ENCODE measurements at regions not wholly inside any gene's neighbourhood (a gene's known extent, or its start where the extent isn't known, plus 50 kb on each side); places are given as distances from the start of the nearest gene placed in this dataset.

DNA sequence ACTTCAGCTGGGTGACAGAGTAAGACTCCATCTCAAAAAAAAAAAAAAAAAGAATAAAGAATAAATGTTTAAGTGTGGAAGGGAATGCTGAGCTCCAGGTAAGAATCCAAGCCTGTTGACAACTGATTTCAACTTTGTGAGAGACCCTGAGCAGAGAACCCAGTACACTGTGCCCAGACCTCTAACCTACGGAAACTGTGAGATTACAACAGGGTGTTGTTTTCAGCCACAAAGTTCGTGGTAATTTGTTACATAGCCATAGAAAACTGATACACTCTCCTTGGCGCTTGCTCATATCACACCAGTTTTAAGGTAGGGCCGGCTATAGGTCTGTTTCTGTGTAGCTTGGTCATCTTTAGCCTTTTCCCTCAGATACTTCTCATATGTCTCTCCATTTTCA, 98.4 kb upstream of the PAPOLG start:
- FAIRE-seq (no peak), DNase-seq (ENCODE audit: low spot score) (no peak)

DNA sequence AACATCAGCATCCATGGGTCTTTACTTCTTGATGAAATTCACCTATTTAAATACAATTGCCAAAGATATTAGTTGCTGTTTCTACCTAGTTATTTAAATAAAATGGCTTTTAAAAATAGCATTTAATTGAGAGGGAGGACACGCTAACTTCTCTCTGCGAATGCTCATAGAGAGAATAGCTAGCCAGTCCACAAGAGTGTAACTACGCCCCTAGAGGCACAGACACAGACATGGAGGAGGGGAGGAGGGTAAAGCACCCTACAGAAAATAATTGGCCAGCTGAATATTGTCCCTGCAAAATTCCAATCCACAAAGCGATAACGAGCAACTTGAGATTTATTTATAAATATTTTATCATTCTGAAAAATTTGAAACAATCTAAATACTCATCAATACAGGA, 97.0 kb upstream of the PAPOLG start:
- DNase-seq (ENCODE audit: low spot score) (no peak), FAIRE-seq (no peak)

DNA sequence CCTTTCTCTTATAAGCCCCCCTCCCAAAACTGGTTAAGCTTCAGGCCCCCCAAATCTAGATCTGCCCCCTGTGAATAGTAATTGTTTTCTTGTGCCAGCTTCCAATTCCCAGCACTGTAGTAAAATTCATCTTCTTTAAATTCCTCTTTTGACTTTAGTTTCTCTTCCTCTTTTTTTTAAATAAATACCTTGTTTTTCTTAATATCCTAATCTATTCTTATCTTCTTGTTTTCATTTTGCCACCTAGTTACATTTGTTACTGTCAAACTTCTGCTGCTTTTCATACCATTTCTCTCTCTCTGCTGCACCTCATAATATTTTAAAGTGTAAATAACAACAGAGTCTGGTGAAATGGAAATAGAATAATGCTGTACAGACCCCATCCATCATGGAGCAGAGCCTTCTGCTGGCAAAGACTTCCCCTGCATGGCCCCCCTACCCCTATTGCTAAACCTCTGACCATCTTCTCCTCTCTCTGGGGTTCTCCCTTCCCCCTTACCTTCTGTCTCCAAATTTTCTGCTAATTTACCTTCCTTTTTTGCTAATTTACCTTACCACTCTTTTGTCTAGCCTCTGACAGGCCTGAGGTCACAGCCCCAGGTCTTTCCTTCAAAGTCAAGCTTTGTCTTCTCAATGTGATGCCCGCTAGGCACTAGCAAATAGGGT, 94.9 kb upstream of the PAPOLG start:
- FAIRE-seq, result no peak
- no peak for DNase-seq (ENCODE audit: low spot score)

DNA sequence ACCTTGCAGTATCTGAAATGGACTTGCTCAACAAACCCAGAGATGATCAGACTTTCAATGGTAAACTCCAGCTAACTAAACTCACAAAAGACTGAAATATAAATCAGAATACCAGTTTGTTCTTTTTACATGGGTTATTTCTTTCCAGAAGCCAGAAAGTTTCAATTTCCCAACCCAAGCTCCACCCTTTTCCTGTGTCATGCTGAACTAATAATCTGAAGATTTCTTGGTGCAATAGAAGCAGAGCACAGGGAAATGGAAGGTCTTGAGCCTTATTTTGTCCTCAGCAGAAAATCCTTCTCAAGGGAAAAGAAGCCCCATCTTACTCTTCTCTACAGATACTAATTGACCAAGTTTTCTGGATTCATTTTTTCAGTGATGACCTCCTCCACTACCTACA, 93.3 kb upstream of the PAPOLG start:
- FAIRE-seq (no peak), DNase-seq (ENCODE audit: low spot score) (no peak)

DNA sequence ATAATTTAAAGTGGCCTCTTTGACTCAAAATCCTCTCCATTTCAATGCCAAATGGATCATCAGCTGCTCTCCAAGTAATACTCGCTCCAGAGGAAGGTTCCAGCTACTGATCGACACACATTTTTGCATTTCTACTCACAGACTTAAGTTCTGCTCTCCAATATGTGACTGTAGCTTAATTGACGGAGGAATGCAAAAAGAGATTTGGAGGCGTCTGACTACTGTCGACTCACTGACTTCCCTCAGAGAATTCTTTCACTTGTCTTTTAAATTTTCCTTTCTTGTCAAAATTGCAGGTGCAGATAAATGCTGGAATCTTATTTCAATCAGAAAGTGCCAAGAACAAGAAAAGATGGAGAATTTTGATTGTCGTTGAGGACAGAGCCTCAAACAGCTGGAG, 84.1 kb upstream of the PAPOLG start:
- FAIRE-seq (no peak), DNase-seq (ENCODE audit: low spot score) (no peak)

DNA sequence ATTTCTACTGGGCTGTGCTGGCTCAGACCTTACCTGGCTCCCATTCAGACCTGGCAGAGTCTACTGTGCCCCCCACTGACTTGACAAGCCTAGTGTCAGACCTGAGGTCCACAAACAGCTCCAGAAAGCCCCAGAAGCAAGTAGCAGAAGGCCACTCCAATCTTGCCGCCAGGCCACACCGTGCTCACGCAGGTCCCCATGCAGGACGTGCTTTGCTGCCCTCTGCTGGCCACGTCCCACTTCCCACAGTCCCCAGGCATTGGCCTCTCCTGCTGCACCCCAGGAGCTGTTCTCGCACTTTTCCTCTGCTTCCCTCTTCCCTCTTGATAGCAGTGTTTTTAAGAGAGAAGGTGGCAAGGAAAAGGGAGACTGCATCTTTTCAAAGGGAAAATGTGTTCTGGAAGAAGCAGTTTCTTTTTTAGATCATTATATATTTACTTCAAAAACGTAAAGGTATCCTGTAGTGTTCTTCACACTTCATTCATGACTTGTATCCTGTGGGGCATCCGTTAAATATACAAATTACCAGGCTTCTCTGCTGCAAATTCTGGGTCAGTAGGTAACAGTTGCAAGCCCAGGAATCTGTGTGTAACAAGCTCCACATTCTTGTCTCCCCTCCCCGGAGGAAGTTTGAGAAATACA, 81.4 kb upstream of the PAPOLG start:
- DNase-seq (ENCODE audit: low spot score), result peak; percentile 92
- FAIRE-seq, result peak; percentile 42

DNA sequence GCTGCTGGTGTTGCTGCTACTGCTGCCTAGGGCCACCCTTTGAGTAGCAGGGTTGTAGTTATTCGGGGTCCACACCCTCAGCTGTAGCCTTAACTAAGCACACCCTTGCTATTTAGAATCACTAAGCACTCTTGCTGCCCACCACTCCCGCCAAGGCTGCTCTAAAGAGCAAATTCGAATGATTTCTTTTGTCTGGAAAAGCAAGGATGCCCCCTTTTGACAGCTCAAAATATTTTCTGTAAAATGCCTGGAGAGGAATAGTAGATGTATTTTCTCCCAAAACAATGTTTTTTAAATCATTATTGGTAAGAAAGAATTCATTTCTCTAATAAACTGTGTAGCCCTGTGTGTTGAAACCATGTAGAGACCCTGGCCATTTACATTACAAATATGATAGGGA, 80.8 kb upstream of the PAPOLG start:
- no peak for DNase-seq (ENCODE audit: low spot score)
- no peak for FAIRE-seq

DNA sequence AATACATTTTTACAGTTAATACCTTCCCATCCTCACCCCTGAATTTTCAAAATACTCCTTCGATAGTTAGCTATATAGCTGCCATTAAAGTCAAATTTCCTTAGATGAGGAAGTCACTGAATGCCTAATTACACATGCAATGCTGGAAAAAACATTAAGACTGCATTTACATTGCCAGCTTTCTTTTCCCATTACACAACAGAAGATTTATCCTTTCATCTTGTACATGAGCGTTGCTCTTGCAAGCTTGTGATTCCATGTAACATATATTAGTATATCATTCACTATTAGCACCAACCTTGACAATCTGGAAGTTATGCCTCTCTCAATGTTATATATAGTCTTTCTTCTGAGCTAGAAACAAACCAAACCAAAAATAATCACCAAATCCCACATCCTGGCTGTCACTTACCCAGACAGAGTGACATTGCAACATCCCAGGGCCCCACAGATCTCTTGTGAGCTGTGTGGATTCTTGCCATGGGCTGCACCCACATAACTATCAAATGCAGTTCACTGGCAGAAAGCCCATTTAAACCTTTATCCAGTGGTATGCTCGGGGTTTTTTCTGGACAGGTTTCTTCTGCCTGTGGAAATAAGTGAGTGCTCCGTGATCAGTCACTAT, 79.2 kb upstream of the PAPOLG start:
- no peak for DNase-seq (ENCODE audit: low spot score)
- FAIRE-seq, result no peak

DNA sequence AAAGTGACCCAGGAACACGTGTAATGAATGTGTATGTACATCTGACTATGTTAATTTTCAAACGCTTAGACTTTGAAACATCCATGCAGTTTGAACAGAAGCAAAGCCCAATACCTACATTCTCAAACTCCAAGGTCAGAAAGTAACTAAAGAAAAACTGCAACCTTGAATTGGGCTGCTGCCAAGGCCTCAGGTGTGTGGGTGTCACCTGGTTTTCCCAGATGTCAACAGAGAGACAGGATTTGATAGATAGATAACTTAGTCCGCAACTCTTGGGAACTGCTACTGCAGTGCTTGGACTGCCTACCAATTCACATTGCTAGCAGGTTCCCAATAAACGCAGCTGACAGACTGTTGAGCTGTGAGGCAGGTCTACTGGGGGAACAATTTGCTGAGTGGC, 78.7 kb upstream of the PAPOLG start:
- DNase-seq (ENCODE audit: low spot score), result no peak
- no peak for FAIRE-seq

DNA sequence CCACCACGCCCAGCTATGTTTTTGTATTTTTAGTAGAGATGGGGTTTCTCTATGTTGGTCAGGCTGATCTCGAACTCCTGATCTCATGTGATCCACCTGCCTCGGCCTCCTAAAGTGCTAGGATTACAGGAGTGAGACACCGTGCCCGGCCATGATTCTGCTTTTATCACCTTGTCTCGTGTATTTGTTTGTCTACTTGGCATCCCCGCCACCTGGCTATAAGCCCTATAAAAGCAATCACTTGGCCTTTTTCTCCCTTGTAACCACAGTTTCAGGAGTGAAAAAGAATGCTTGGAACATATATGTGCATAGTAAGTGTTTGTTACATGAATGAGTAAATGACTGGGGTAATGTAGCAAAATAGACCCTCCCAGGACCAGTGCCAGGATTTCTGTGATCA, 77.5 kb upstream of the PAPOLG start:
- DNase-seq (ENCODE audit: low spot score) (no peak), FAIRE-seq (no peak)

DNA sequence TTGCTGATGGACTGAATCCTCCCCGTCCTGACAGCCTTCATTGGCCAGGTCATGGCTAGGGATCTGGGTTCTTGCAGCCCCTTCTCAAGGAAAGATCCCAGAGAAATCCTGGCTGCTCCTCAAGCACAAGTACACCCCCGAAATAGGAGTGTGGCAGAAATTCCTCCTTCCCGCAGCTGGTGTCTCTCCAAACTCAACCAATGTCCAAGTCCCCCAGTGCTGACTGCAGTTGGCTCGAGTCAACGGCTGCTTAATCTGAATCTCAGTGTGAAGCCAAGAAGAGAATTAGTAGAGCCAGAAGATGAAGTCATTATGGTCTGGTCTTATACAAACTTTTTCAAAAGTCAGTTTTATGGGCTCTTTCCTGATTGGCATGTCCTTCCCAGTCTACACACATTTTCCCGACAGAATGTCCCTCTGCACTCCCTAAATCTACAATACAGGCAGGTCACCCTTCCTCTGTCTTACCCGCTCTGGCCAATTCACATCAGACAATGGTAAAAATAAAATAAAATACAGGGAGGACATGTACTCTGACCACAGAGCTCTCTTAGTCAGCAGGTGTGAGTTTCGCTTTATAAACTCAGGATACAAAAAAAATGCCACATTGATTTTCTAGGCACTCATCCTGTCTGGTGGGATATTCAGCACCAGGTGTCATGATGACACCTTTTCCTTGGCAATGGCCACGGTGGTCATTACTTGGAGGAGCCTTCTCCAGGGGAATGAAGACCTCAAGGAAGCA, 76.9 kb upstream of the PAPOLG start:
- FAIRE-seq (no peak), DNase-seq (ENCODE audit: low spot score) (no peak)

DNA sequence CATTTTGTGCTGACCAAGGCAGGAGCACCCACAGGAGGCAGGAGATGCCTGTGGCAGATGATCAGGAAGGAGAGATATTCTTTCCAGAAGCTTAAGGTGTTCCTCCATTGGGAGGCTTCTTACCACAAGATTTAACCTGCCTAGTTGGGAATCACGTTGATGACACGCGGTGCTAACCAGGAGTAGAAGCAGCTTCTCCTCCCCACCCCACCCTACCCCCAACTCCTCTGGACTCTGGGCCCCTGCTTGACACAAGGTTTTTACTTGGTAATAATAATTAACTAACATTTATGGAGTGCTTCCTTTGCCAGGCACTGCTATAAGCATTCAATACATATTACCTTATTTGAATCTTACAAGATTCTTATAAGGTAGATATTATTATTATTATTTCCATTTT, 62.5 kb upstream of the PAPOLG start:
- DNase-seq (ENCODE audit: low spot score) (no peak), FAIRE-seq (no peak)

DNA sequence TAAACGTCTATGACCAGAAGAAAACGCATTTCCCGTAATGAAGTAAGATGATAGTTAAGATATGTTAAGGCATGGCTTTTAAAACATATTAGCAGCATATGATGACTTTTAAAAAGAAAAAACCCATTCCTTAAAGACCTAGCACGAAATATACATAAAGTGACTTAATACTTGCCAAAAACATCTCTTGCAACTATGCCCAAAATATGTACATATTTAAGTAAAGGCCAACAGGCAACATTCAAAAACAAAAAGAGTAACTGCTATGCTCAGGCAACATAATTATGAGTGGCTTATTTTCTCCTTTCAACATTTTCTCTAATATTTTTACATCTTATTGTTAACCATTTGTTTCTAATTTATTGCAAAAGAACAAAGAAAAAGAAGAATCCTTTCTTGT, 60.3 kb upstream of the PAPOLG start:
- DNase-seq (ENCODE audit: low spot score) (no peak), FAIRE-seq (no peak)

DNA sequence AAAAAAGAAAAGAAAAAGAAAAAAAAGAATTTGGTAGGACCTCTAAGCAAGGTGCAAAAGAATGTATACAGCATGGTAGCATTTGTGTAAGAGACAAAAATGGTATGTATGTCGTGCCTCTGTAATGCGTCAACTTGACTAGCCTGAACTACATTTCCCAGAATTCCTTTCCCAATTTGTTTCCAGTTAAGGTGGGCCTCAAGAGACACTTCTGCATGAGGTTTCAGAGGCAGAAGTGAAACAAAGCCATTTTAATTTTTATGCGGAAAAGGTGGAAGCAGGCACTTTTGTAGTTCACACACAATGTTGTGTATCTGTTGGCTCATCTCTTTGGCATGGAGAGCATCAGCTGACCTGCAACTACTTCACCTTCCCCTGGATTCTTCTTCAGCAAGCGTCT, 56.5 kb upstream of the PAPOLG start:
- FAIRE-seq (no peak), DNase-seq (ENCODE audit: low spot score) (no peak)

DNA sequence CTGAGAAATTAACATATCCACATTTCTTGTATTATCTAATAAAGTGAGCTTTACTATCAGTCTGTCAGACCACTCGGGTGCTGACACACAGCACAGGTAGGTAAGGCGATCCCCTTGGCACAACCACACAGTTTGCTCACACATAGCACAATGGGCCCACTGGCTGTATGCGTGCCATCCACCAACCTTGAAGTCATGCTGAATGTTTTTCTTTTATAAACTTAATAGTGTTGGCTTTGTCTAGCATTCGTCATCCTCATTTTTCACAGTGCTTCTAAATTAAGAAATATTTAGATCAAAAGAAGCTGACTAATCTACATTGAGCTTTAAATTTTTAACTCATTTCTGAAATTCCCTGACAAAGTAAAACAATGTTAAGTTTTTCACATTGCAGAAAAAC, 50.0 kb upstream of the PAPOLG start:
- DNase-seq (ENCODE audit: low spot score) (no peak), FAIRE-seq (no peak)

Measured in urothelium cell line (cell line).